ENCODE measurements at regions not wholly inside any gene's neighbourhood (a gene's known extent, or its start where the extent isn't known, plus 50 kb on each side); places are given as distances from the start of the nearest gene placed in this dataset.

- TF ChIP-seq CTCF (IDR thresholded peaks at IDR 0.05) (no peak), POLR2A (IDR thresholded peaks at IDR 0.05) (no peak)
These were observed 247.0 kb upstream of the HABP2 start for GRCh38 chr10:113305871-113306270.

Measured in lower leg skin (tissue), 3 donors.